Neural progenitor cell (in vitro differentiated cells): ENCODE measurements at regions not wholly inside any gene's neighbourhood (a gene's known extent, or its start where the extent isn't known, plus 50 kb on each side); places are given as distances from the start of the nearest gene placed in this dataset.

Source experiments
- DNase-seq: peaks from one replicate; pipeline ENCODE4 v3.0.0-alpha.2; 2016; ENCODE audit warnings: low spot score
- H2AFZ ChIP-seq: fragments of 200-600 bp; sonication (generic); replicated peaks from 2 replicates; pipeline ENCODE4 v1.6.1; 2016; ENCODE audit warnings: antibody characterized with exemption
- H3F3A ChIP-seq: fragments of 200-600 bp; sonication (generic); 2 replicates; pipeline ENCODE4 v1.6.1; 2016; ENCODE audit warnings: antibody characterized with exemption, low read depth
- H3K27ac ChIP-seq: fragments of 200-600 bp; sonication (generic); 2 replicates; pipeline ENCODE4 v1.5.1; 2016; ENCODE audit warnings: mild to moderate bottlenecking
- H3K27me3 ChIP-seq: fragments of 200-600 bp; sonication (generic); 2 replicates; pipeline ENCODE4 v1.6.1; 2016; ENCODE audit warnings: mild to moderate bottlenecking, moderate library complexity
- H3K36me3 ChIP-seq: fragments of 200-600 bp; sonication (generic); 2 replicates; pipeline ENCODE4 v1.5.1; 2016
- H3K4me1 ChIP-seq: fragments of 200-600 bp; sonication (generic); 2 replicates; pipeline ENCODE4 v1.6.1; 2016; ENCODE audit warnings: mixed run types
- H3K4me2 ChIP-seq: fragments of 200-600 bp; sonication (generic); 2 replicates; pipeline ENCODE4 v1.6.1; 2016
- H3K4me3 ChIP-seq: fragments of 200-600 bp; sonication (generic); 2 replicates; pipeline ENCODE4 v1.5.1; 2016
- H3K79me2 ChIP-seq: fragments of 200-600 bp; sonication (generic); 2 replicates; pipeline ENCODE4 v1.6.1; 2016; ENCODE audit warnings: low read depth
- H3K9ac ChIP-seq: fragments of 200-600 bp; sonication (generic); 2 replicates; pipeline ENCODE4 v1.6.1; 2016
- H3K9me3 ChIP-seq: fragments of 200-600 bp; sonication (generic); 2 replicates; pipeline ENCODE4 v1.5.1; 2016; ENCODE audit warnings: low read depth
- H4K20me1 ChIP-seq: fragments of 200-600 bp; sonication (generic); 2 replicates; pipeline ENCODE4 v1.6.1; 2016; ENCODE audit warnings: low read depth
- H3K27ac Mint-ChIP-seq: 3 replicates; pipeline ENCODE4 v1.8.0; 2021; ENCODE audit warnings: mixed read lengths
- H3K27me3 Mint-ChIP-seq: 2 replicates; pipeline ENCODE4 v1.8.0; 2022; ENCODE audit warnings: low read depth, mild to moderate bottlenecking, inconsistent platforms, moderate library complexity, mixed read lengths; ENCODE audit not compliant: insufficient read depth
- H3K36me3 Mint-ChIP-seq: 3 replicates; pipeline ENCODE4 v1.8.0; 2021; ENCODE audit warnings: mixed read lengths
- H3K4me1 Mint-ChIP-seq: 3 replicates; pipeline ENCODE4 v1.8.0; 2021; ENCODE audit warnings: mixed read lengths
- H3K4me3 Mint-ChIP-seq: 3 replicates; pipeline ENCODE4 v1.8.0; 2021; ENCODE audit warnings: mild to moderate bottlenecking, moderate library complexity, mixed read lengths
- H3K9me3 Mint-ChIP-seq: 3 replicates; pipeline ENCODE4 v1.8.0; 2020; ENCODE audit warnings: mixed read lengths
- CTCF ChIP-seq: fragments of 200-600 bp; sonication (generic); IDR thresholded peaks from 2 replicates; pipeline ENCODE4 v1.5.1; 2017; ENCODE audit warnings: antibody characterized with exemption, mild to moderate bottlenecking
- EZH2 ChIP-seq: fragments of 200-600 bp; sonication (generic); IDR thresholded peaks from 2 replicates; pipeline ENCODE4 v1.6.1; 2017; ENCODE audit warnings: antibody characterized with exemption, mild to moderate bottlenecking, moderate library complexity
- EZH2phosphoT487 ChIP-seq: fragments of 200-600 bp; sonication (generic); IDR thresholded peaks from 2 replicates; pipeline ENCODE4 v1.6.1; 2017; ENCODE audit warnings: antibody characterized with exemption

DNA sequence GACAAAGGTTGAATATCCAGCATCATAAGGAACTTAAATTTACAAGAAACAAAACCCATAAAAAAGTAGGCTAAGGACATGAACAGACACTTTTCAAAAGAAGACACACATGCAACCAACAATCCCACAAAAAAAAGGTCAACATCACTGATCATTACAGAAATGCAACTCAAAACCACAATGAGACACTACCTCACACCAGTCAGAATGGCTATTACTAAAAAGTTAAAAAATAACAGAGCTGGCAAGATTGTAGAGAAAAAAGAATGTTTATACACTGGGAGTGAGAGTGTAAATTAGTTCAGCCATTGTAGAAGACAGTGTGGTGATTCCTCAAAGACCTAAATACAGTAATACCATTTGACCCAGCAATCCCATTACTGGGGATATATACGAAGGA, 474.7 kb downstream of the TRIML1 start:
- Histone ChIP-seq H3K4me1 (no peaks in the 10 kb centered on the region), H3K79me2 (no peaks in the 10 kb centered on the region), H3K4me3 (no peak overlapping the region), H3F3A (no peaks in the 10 kb centered on the region), H3K27me3 (no peaks in the 10 kb centered on the region), H3K36me3 (no peaks in the 10 kb centered on the region), H3K27ac (no peak overlapping the region), H3K4me2 (no peak overlapping the region), H3K9ac (no peak overlapping the region), H3K9me3 (no peaks in the 10 kb centered on the region), H2AFZ (no peak overlapping the region), H4K20me1 (no peaks in the 10 kb centered on the region)
- Mint-ChIP-seq H3K9me3 (no peaks in the 10 kb centered on the region), H3K4me3 (no peak overlapping the region), H3K4me1 (no peaks in the 10 kb centered on the region), H3K27ac (no peak overlapping the region), H3K27me3 (peaks cover 3% of the 10 kb centered on the region), H3K36me3 (no peaks in the 10 kb centered on the region)
- DNase-seq: no peak
- TF ChIP-seq EZH2: no peak
- no peak for TF ChIP-seq EZH2phosphoT487
- TF ChIP-seq CTCF: no peak

- Mint-ChIP-seq H3K27me3 (peaks cover 5% of the 10 kb centered on the region), H3K36me3 (no peaks in the 10 kb centered on the region), H3K9me3 (no peaks in the 10 kb centered on the region), H3K4me1 (peaks cover 10% of the 10 kb centered on the region), H3K4me3 (no peak overlapping the region), H3K27ac (no peak overlapping the region)
- peak overlapping the region; percentile 65 for H2AFZ ChIP-seq
- H3K36me3 ChIP-seq: no peaks in the 10 kb centered on the region
- H3K9ac ChIP-seq: no peak overlapping the region
- no peaks in the 10 kb centered on the region for H3K9me3 ChIP-seq
- no peaks in the 10 kb centered on the region for H3K27me3 ChIP-seq
- peak; percentile 27 for DNase-seq
- H3K4me2 ChIP-seq: no peak overlapping the region
- no peak overlapping the region for H3K27ac ChIP-seq
- TF ChIP-seq CTCF: no peak
- no peak for TF ChIP-seq EZH2
- TF ChIP-seq EZH2phosphoT487: no peak
- no peaks in the 10 kb centered on the region for H3F3A ChIP-seq
- no peak overlapping the region for H3K4me3 ChIP-seq
- H3K79me2 ChIP-seq: no peaks in the 10 kb centered on the region
- no peaks in the 10 kb centered on the region for H4K20me1 ChIP-seq
- no peaks in the 10 kb centered on the region for H3K4me1 ChIP-seq
These were observed 480.4 kb downstream of the TRIML1 start for GRCh38 chr4:188619456-188620149.

- H3K4me3 Mint-ChIP-seq: no peak overlapping the region
- no peak overlapping the region for H3K27ac ChIP-seq
- peak overlapping the region; percentile 53 for H2AFZ ChIP-seq
- no peaks in the 10 kb centered on the region for H3K36me3 ChIP-seq
- H3F3A ChIP-seq: no peaks in the 10 kb centered on the region
- no peak overlapping the region for H3K27ac Mint-ChIP-seq
- TF ChIP-seq EZH2 (no peak), CTCF (no peak), EZH2phosphoT487 (no peak)
- no peak overlapping the region for H3K4me3 ChIP-seq
- no peaks in the 10 kb centered on the region for H3K9me3 ChIP-seq
- no peak overlapping the region for H3K4me2 ChIP-seq
- H3K4me1 ChIP-seq: no peaks in the 10 kb centered on the region
- H3K27me3 ChIP-seq: no peaks in the 10 kb centered on the region
- no peaks in the 10 kb centered on the region for H4K20me1 ChIP-seq
- H3K4me1 Mint-ChIP-seq: peaks cover 10% of the 10 kb centered on the region
- H3K9ac ChIP-seq: no peak overlapping the region
- peaks cover 5% of the 10 kb centered on the region for H3K27me3 Mint-ChIP-seq
- H3K36me3 Mint-ChIP-seq: no peaks in the 10 kb centered on the region
- no peaks in the 10 kb centered on the region for H3K79me2 ChIP-seq
- DNase-seq: no peak
- H3K9me3 Mint-ChIP-seq: no peaks in the 10 kb centered on the region
These were observed 481.4 kb downstream of the TRIML1 start for GRCh38 chr4:188620608-188621007.
